Stomach (tissue), 8 donors: ENCODE measurements at regions not wholly inside any gene's neighbourhood (a gene's known extent, or its start where the extent isn't known, plus 50 kb on each side); places are given as distances from the start of the nearest gene placed in this dataset.
"Not testable (repeated sequence)": the region's sequence is repeated elsewhere in the genome, so short reads cannot be mapped to it uniquely, and the experiment has no call there.

Source experiments
- DNase-seq, 2 donors: peaks; one replicate each; pipeline versions ENCODE4 v3.0.0 to v3.0.0-alpha.2; 2013 to 2019
- H3K27ac ChIP-seq, 5 donors: fragments of 200-600 bp in 4 of 5; sonication (generic) in 4 of 5; one replicate each; pipeline ENCODE4 v1.5.1; 2013 to 2019; ENCODE audit warnings: mild to moderate bottlenecking in 1 of 5, moderate library complexity in 1 of 5
- H3K27me3 ChIP-seq, 3 donors: fragments of 200-600 bp; sonication (generic); one replicate each; pipeline ENCODE4 v1.5.1; 2017 to 2019; ENCODE audit warnings: mixed run types in 1 of 3
- H3K36me3 ChIP-seq, 4 donors: fragments of 200-600 bp; sonication (generic); 1 replicate in 3 of 4; 2 replicates in 1 of 4; pipeline ENCODE4 v1.5.1; 2016 to 2019
- H3K4me1 ChIP-seq, 4 donors: fragments of 200-600 bp; sonication (generic); one replicate each; pipeline ENCODE4 v1.5.1; 2016 to 2019
- H3K4me3 ChIP-seq, 4 donors: fragments of 200-600 bp; sonication (generic) in 3 of 4; one replicate each; pipeline ENCODE4 v1.5.1; 2016 to 2019; ENCODE audit warnings: mild to moderate bottlenecking in 1 of 4
- H3K9me3 ChIP-seq, 4 donors: fragments of 200-600 bp; sonication (generic); one replicate each; pipeline ENCODE4 v1.5.1; 2016 to 2019
- EP300 ChIP-seq: sonication (generic); formaldehyde crosslinking; IDR thresholded peaks from one replicate; pipeline ENCODE4 v1.6.1; 2017; ENCODE audit warnings: antibody characterized with exemption
- POLR2A ChIP-seq, 4 donors: fragments of 450-650 bp; IDR thresholded peaks; one replicate each; pipeline ENCODE4 v1.6.1; 2016; ENCODE audit warnings: antibody characterized with exemption in 4 of 4, control low read depth in 2 of 4, mild to moderate bottlenecking in 1 of 4, moderate library complexity in 1 of 4
- POLR2AphosphoS5 ChIP-seq, 3 donors: sonication (generic); formaldehyde crosslinking; IDR thresholded peaks; one replicate each; pipeline ENCODE4 v1.6.1; 2016; ENCODE audit warnings: antibody characterized with exemption in 3 of 3
- WGBS, 5 donors: extraction: QIAGEN DNeasy Blood & Tissue Kit in 3 of 5; methylation state at CpG; one replicate each; pipeline versions ENCODE4 v1.1.5 to v1.1.7; 2013 to 2018; 5-methylcytosine and 5-hydroxymethylcytosine counted together
- intact Hi-C: fragments of 100-400 bp; cut with DNase I; formaldehyde crosslinking; loops from one replicate; pipeline ENCODE4 v1.15.1; 2023; ENCODE audit warnings: low total_unique reads
- TF ChIP-seq, protein P1 (sequence below), 7 experiments: fragments of 450-650 bp in 4 of 7; fragments of 200-600 bp in 3 of 7; sonication (generic) in 3 of 7; IDR thresholded peaks; one replicate each; pipeline ENCODE4 v1.5.1; 2016 to 2019; ENCODE audit warnings: antibody characterized with exemption in 7 of 7, control low read depth in 2 of 7, mild to moderate bottlenecking in 1 of 7
- donor health status: healthy with polysubstance abuse.
- donor health status: Bipolar disorder and iron deficiency.
- donor health status: healthy.

DNA sequence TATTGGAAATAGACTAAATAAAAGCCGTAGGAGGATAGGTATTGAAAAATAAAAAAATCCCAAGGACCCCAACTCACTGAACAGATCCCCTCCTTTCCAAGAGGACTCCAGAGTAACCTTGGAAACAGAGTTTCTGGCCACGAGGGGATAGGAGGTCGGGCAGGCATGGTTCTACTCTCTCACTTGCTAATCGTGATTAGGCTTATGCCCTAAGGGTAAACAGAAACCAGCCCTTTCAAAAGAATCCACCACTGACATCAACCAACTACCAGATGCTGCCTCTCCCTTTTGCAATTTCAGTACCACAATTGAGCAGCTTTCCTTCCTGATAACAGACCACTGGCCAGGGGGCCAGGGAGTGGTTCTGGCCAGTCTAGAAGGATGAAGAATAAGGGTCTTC lies 477.8 kb downstream of the EIPR1 start:
- 25 to 47% (median 27%) methylated on average over 4 of the region's 4 CpGs for WGBS, 5 donors

GRCh38 chr2:2898744-2899143 lies 478.9 kb downstream of the EIPR1 start:
- no peak overlapping the region for H3K27ac ChIP-seq
- H3K9me3 ChIP-seq = no peaks in the 10 kb centered on the region
- no peak overlapping the region for H3K4me3 ChIP-seq
- intact Hi-C loops = no loop called here
- no peaks in the 10 kb centered on the region for H3K4me1 ChIP-seq
- DNase-seq = no peak
- no peaks in the 10 kb centered on the region for H3K36me3 ChIP-seq
- 67 to 96% (median 80%) methylated on average over 2 of the region's 2 CpGs for WGBS, 5 donors
- TF ChIP-seq POLR2A (IDR thresholded peaks at IDR 0.05) (no peak), EP300 (no peak), POLR2AphosphoS5 (IDR thresholded peaks at IDR 0.05) (no peak)
- TF ChIP-seq, protein P1, sequence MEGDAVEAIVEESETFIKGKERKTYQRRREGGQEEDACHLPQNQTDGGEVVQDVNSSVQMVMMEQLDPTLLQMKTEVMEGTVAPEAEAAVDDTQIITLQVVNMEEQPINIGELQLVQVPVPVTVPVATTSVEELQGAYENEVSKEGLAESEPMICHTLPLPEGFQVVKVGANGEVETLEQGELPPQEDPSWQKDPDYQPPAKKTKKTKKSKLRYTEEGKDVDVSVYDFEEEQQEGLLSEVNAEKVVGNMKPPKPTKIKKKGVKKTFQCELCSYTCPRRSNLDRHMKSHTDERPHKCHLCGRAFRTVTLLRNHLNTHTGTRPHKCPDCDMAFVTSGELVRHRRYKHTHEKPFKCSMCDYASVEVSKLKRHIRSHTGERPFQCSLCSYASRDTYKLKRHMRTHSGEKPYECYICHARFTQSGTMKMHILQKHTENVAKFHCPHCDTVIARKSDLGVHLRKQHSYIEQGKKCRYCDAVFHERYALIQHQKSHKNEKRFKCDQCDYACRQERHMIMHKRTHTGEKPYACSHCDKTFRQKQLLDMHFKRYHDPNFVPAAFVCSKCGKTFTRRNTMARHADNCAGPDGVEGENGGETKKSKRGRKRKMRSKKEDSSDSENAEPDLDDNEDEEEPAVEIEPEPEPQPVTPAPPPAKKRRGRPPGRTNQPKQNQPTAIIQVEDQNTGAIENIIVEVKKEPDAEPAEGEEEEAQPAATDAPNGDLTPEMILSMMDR (IDR thresholded peaks at IDR 0.05) = no peak
- no peaks in the 10 kb centered on the region for H3K27me3 ChIP-seq

More for the DNA sequence above, 477.8 kb downstream of the EIPR1 start:
- no peaks in the 10 kb centered on the region for H3K9me3 ChIP-seq
- intact Hi-C loops = no loop called here
- no peaks in the 10 kb centered on the region for H3K27me3 ChIP-seq
- DNase-seq = no peak
- no peaks in the 10 kb centered on the region for H3K36me3 ChIP-seq
- TF ChIP-seq EP300 (no peak), POLR2A (IDR thresholded peaks at IDR 0.05) (no peak)
- no peaks in the 10 kb centered on the region for H3K4me1 ChIP-seq
- no peak overlapping the region for H3K4me3 ChIP-seq
- no peak overlapping the region for H3K27ac ChIP-seq

DNA sequence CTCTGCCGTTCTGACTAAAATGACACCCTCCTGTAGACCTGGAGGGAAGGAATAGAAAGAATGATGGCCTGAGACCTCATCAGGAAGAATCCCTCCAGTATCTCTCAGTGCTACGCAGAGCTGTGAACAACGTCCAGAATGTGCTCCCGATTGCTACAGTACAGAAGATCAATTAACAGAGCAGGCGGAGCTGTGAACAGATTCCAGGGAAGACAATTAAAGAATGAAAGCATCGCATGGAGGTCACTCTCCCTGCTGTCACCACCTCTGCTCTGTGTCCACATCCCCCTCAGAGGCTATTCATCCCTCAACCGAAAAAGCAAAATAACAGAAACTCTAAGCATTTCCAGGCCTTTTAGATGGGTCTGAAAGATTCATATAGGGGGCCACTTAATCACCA lies 481.0 kb downstream of the EIPR1 start:
- no peak for TF ChIP-seq POLR2A (IDR thresholded peaks at IDR 0.05)
- TF ChIP-seq POLR2AphosphoS5 (IDR thresholded peaks at IDR 0.05) = no peak
- no peak for TF ChIP-seq EP300
- TF ChIP-seq, protein P1 (IDR thresholded peaks at IDR 0.05) = no peak
- H3K27me3 ChIP-seq = no peaks in the 10 kb centered on the region
- H3K9me3 ChIP-seq = no peaks in the 10 kb centered on the region
- 79 to 88% (median 86%) methylated on average over 7 of the region's 7 CpGs for WGBS, 5 donors
- intact Hi-C loops = no loop called here
- H3K36me3 ChIP-seq = no peaks in the 10 kb centered on the region
- no peaks in the 10 kb centered on the region for H3K4me1 ChIP-seq
- no peak overlapping the region for H3K27ac ChIP-seq
- no peak for DNase-seq
- H3K4me3 ChIP-seq = no peak overlapping the region

GRCh38 chr2:2896011-2896410 lies 481.6 kb downstream of the EIPR1 start:
- H3K27ac ChIP-seq = no peak overlapping the region
- no peaks in the 10 kb centered on the region for H3K9me3 ChIP-seq
- no peaks in the 10 kb centered on the region for H3K4me1 ChIP-seq
- DNase-seq = no peak
- 62 to 88% (median 83%) methylated on average over 5 of the region's 5 CpGs for WGBS, 5 donors
- no peak overlapping the region for H3K4me3 ChIP-seq
- no peaks in the 10 kb centered on the region for H3K36me3 ChIP-seq
- H3K27me3 ChIP-seq = no peaks in the 10 kb centered on the region
- intact Hi-C loops = no loop called here
- TF ChIP-seq POLR2A (IDR thresholded peaks at IDR 0.05) = no peak
- TF ChIP-seq EP300 = no peak
- TF ChIP-seq, protein P1 (IDR thresholded peaks at IDR 0.05) = no peak
- TF ChIP-seq POLR2AphosphoS5 (IDR thresholded peaks at IDR 0.05) = no peak

DNA sequence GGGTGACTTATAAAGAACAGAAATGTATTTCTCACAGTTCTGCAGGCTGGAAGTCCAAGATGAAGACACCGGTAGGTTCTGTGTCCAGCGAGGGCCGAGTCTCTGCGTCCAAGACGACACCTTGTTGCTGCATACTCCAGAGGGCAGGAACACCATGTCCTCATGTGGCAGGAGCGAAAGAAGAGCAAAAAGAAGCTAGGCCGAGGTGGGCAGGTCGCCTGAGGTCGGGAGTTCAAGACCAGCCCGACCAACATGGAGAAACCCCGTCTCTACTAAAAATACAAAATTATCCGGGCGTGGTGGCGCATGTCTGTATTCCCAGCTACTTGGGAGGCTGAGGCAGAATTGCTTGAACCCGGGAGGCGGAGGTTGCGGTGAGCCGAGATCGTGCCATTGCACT lies 483.6 kb downstream of the EIPR1 start:
- intact Hi-C loops, H3K9me3 ChIP-seq, H3K36me3 ChIP-seq, DNase-seq, H3K27ac ChIP-seq, H3K4me1 ChIP-seq, H3K4me3 ChIP-seq, H3K27me3 ChIP-seq: not testable (repeated sequence)
- 81 to 87% (median 85%) methylated on average over 19 of the region's 19 CpGs for WGBS, 5 donors
